DOHH2 (cell line): ENCODE measurements at regions not wholly inside any gene's neighbourhood (a gene's known extent, or its start where the extent isn't known, plus 50 kb on each side); places are given as distances from the start of the nearest gene placed in this dataset.

ENCODE experiments used
- H3F3A ChIP-seq: fragments of 200-600 bp; sonication (generic), shearing (Covaris generic); 2 replicates; pipeline ENCODE4 v1.6.0; 2016; ENCODE audit warnings: antibody characterized with exemption, mild to moderate bottlenecking; ENCODE audit not compliant: control insufficient read depth, insufficient read depth
- H3K27ac ChIP-seq: fragments of 200-600 bp; sonication (generic); 2 replicates; pipeline ENCODE4 v1.5.1; 2014; ENCODE audit warnings: low read depth, mild to moderate bottlenecking, low read length, moderate library complexity
- H3K27me3 ChIP-seq: fragments of 200-600 bp; sonication (generic); 2 replicates; pipeline ENCODE4 v1.6.1; 2014; ENCODE audit warnings: mild to moderate bottlenecking, low read length, mixed read lengths; ENCODE audit not compliant: control insufficient read depth
- H3K36me3 ChIP-seq: fragments of 200-600 bp; sonication (generic); 2 replicates; pipeline ENCODE4 v1.6.1; 2014; ENCODE audit warnings: mild to moderate bottlenecking, low read length, moderate library complexity, mixed read lengths; ENCODE audit not compliant: control insufficient read depth
- H3K4me1 ChIP-seq: fragments of 200-600 bp; sonication (generic); 2 replicates; pipeline ENCODE4 v1.6.1; 2014; ENCODE audit warnings: mild to moderate bottlenecking, low read length, mixed read lengths; ENCODE audit not compliant: control insufficient read depth
- H3K4me2 ChIP-seq: fragments of 200-600 bp; sonication (generic); 2 replicates; pipeline ENCODE4 v1.6.0; 2014; ENCODE audit warnings: mild to moderate bottlenecking, low read length, moderate library complexity
- H3K4me3 ChIP-seq: fragments of 200-600 bp; sonication (generic); 2 replicates; pipeline ENCODE4 v1.5.1; 2014; ENCODE audit warnings: mild to moderate bottlenecking, low read length, mixed read lengths
- H3K79me2 ChIP-seq: fragments of 200-600 bp; sonication (generic); 2 replicates; pipeline ENCODE4 v1.6.1; 2014; ENCODE audit warnings: mild to moderate bottlenecking, low read length, mixed read lengths; ENCODE audit not compliant: control insufficient read depth
- H3K9me2 ChIP-seq: fragments of 200-600 bp; sonication (generic); replicated peaks from 2 replicates; pipeline ENCODE4 v1.6.1; 2014; ENCODE audit warnings: mild to moderate bottlenecking, low read length, mixed read lengths; ENCODE audit not compliant: control insufficient read depth
- H3K9me3 ChIP-seq: fragments of 200-600 bp; sonication (generic); 2 replicates; pipeline ENCODE4 v1.6.1; 2014; ENCODE audit warnings: antibody characterized with exemption, low read length, mixed read lengths; ENCODE audit not compliant: control insufficient read depth, insufficient read depth
- H4K20me1 ChIP-seq: fragments of 200-600 bp; sonication (generic); 2 replicates; pipeline ENCODE4 v1.6.0; 2014; ENCODE audit warnings: low read depth, mild to moderate bottlenecking, antibody characterized with exemption, low read length, moderate library complexity; ENCODE audit not compliant: control insufficient read depth, insufficient read depth
- EZH2phosphoT487 ChIP-seq: fragments of 200-600 bp; sonication (generic); IDR thresholded peaks from 2 replicates; pipeline ENCODE4 v1.6.1; 2017; ENCODE audit warnings: borderline replicate concordance, mild to moderate bottlenecking, antibody characterized with exemption, low read length, moderate library complexity, mixed read lengths
- TF ChIP-seq, protein P1 (sequence below): fragments of 200-600 bp; sonication (generic); IDR thresholded peaks from one replicate; pipeline ENCODE4 v1.5.1; 2014; ENCODE audit warnings: antibody characterized with exemption, mild to moderate bottlenecking, low read depth, low read length; ENCODE audit not compliant: poor library complexity, severe bottlenecking

DNA sequence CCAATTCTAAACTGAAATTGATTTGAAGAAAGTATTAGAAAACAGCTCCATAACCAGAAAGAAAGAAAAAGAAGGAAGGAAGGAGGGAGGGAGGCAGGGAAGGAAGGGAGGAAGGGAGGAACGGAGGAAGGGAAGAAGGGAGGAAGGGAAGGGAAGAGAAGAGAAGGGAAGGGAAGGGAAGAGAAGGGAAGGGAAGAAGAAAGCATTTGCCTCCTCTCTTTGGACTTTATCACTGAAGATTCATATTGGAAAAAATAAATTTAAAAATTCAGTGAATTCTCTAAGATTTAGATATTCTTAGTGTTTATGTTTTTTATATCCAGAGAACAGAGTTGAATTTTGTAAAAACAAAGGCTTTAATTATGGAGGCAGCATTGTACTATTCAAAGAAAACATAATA lies 68.5 kb upstream of the NXT1 start:
- no peaks in the 10 kb centered on the region for H3K4me1 ChIP-seq
- no peaks in the 10 kb centered on the region for H3K79me2 ChIP-seq
- H3K4me2 ChIP-seq, result no peak overlapping the region
- H3K27ac ChIP-seq, result no peak overlapping the region
- H3K27me3 ChIP-seq, result no peaks in the 10 kb centered on the region
- no peaks in the 10 kb centered on the region for H3F3A ChIP-seq
- H4K20me1 ChIP-seq, result no peaks in the 10 kb centered on the region
- H3K9me3 ChIP-seq, result no peaks in the 10 kb centered on the region
- no peak for TF ChIP-seq EZH2phosphoT487
- TF ChIP-seq, protein P1, sequence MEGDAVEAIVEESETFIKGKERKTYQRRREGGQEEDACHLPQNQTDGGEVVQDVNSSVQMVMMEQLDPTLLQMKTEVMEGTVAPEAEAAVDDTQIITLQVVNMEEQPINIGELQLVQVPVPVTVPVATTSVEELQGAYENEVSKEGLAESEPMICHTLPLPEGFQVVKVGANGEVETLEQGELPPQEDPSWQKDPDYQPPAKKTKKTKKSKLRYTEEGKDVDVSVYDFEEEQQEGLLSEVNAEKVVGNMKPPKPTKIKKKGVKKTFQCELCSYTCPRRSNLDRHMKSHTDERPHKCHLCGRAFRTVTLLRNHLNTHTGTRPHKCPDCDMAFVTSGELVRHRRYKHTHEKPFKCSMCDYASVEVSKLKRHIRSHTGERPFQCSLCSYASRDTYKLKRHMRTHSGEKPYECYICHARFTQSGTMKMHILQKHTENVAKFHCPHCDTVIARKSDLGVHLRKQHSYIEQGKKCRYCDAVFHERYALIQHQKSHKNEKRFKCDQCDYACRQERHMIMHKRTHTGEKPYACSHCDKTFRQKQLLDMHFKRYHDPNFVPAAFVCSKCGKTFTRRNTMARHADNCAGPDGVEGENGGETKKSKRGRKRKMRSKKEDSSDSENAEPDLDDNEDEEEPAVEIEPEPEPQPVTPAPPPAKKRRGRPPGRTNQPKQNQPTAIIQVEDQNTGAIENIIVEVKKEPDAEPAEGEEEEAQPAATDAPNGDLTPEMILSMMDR, result no peak
- no peaks in the 10 kb centered on the region for H3K36me3 ChIP-seq
- no peaks in the 10 kb centered on the region for H3K9me2 ChIP-seq
- no peak overlapping the region for H3K4me3 ChIP-seq

DNA sequence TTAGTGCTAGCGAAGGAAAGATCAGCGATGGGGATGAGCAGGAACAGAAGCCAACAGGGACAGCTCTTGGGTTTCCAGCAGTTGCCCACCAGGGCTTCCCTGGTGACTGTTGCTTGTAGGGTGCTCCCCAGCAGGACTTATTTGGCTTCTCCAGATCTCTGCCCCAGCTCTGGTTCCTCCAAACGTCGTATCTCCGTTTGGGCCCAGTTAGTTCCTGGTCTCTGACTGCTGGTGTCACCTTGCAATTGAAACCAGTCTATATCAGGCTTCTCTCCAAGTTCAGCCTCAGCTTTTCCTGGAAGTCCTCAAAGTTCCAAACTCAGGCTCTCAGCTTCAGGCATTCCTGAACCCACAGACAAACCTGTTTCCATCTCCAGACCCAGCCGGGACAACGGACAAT lies 70.8 kb upstream of the NXT1 start:
- Histone ChIP-seq H3F3A (no peaks in the 10 kb centered on the region), H3K4me2 (no peak overlapping the region), H3K27me3 (no peaks in the 10 kb centered on the region), H3K4me1 (no peaks in the 10 kb centered on the region), H4K20me1 (no peaks in the 10 kb centered on the region), H3K36me3 (no peaks in the 10 kb centered on the region), H3K4me3 (no peak overlapping the region), H3K9me3 (no peaks in the 10 kb centered on the region), H3K9me2 (no peaks in the 10 kb centered on the region), H3K27ac (no peak overlapping the region), H3K79me2 (no peaks in the 10 kb centered on the region)
- TF ChIP-seq, protein P1, result no peak
- TF ChIP-seq EZH2phosphoT487, result no peak

DNA sequence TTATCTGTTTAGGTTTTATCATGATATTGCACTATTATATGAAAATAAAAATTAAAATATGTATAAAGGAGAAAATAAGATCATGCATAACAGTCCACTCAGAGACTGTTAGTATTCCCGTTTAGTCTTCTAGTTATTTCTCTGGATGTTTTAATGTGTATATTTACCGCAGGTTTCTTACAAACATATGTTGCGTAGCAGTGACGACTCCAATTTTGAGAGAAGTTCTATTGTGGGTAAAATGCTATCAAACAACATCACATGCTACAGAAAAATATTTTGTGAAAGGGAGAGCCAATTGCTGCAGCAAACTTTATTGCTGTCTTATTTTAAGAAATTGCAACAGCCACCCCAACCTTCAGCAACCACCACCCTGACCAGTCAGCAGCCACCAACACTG lies 72.4 kb upstream of the NXT1 start:
- Histone ChIP-seq H3K27me3 (no peaks in the 10 kb centered on the region), H3K4me2 (no peak overlapping the region), H3K36me3 (no peaks in the 10 kb centered on the region), H3K27ac (no peak overlapping the region), H3K4me1 (no peaks in the 10 kb centered on the region), H4K20me1 (no peaks in the 10 kb centered on the region), H3K79me2 (no peaks in the 10 kb centered on the region), H3K9me2 (no peaks in the 10 kb centered on the region), H3K9me3 (no peaks in the 10 kb centered on the region), H3F3A (no peaks in the 10 kb centered on the region), H3K4me3 (no peak overlapping the region)
- TF ChIP-seq, protein P1, result no peak
- TF ChIP-seq EZH2phosphoT487, result no peak

DNA sequence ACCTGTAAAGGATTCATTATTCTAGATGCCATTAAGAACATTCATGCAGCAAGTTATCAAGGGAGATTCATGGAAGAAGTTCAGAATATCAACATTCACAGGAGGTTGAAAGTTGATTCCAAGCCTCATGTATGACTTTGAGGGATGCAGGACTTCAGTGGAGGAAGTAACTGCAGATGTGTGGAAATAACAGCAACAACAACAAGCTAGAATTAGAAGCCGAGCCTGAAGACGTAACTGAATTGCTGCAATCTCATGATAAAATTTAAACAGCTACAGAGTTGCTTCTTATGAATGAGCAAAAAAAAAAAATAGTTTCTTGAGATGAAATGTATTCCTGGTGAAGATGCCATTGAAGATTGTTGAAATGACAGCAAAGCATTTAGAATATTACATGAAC lies 73.3 kb upstream of the NXT1 start:
- Histone ChIP-seq H3K4me2 (no peak overlapping the region), H3F3A (no peaks in the 10 kb centered on the region), H4K20me1 (no peaks in the 10 kb centered on the region), H3K9me2 (no peaks in the 10 kb centered on the region), H3K4me1 (no peaks in the 10 kb centered on the region), H3K4me3 (no peak overlapping the region), H3K79me2 (no peaks in the 10 kb centered on the region), H3K27me3 (no peaks in the 10 kb centered on the region), H3K27ac (no peak overlapping the region), H3K9me3 (no peaks in the 10 kb centered on the region), H3K36me3 (no peaks in the 10 kb centered on the region)
- TF ChIP-seq EZH2phosphoT487, result no peak
- TF ChIP-seq, protein P1, result no peak
